Esophagus squamous epithelium (tissue), 4 donors: ENCODE measurements at regions not wholly inside any gene's neighbourhood (a gene's known extent, or its start where the extent isn't known, plus 50 kb on each side); places are given as distances from the start of the nearest gene placed in this dataset.

Experiments used
- POLR2A ChIP-seq, 4 donors: fragments of 450-650 bp; IDR thresholded peaks; one replicate each; pipeline ENCODE4 v1.6.1; 2017; ENCODE audit warnings: antibody characterized with exemption in 4 of 4, mild to moderate bottlenecking in 4 of 4, moderate library complexity in 3 of 4
- TF ChIP-seq, protein P1 (sequence below), 6 experiments: fragments of 450-650 bp in 4 of 6; fragments of 200-600 bp in 2 of 6; sonication (generic) in 2 of 6; IDR thresholded peaks; one replicate each; pipeline ENCODE4 v1.5.1; 2016 to 2019; ENCODE audit warnings: antibody characterized with exemption in 6 of 6, mild to moderate bottlenecking in 4 of 6, moderate library complexity in 4 of 6

GRCh38 chr4:33725861-33726260 is 2518.5 kb downstream of the ARAP2 start:
- TF ChIP-seq, protein P1, sequence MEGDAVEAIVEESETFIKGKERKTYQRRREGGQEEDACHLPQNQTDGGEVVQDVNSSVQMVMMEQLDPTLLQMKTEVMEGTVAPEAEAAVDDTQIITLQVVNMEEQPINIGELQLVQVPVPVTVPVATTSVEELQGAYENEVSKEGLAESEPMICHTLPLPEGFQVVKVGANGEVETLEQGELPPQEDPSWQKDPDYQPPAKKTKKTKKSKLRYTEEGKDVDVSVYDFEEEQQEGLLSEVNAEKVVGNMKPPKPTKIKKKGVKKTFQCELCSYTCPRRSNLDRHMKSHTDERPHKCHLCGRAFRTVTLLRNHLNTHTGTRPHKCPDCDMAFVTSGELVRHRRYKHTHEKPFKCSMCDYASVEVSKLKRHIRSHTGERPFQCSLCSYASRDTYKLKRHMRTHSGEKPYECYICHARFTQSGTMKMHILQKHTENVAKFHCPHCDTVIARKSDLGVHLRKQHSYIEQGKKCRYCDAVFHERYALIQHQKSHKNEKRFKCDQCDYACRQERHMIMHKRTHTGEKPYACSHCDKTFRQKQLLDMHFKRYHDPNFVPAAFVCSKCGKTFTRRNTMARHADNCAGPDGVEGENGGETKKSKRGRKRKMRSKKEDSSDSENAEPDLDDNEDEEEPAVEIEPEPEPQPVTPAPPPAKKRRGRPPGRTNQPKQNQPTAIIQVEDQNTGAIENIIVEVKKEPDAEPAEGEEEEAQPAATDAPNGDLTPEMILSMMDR (IDR thresholded peaks at IDR 0.05): no peak
- TF ChIP-seq POLR2A (IDR thresholded peaks at IDR 0.05): no peak
